HG03432 (cell line): ENCODE measurements at regions not wholly inside any gene's neighbourhood (a gene's known extent, or its start where the extent isn't known, plus 50 kb on each side); places are given as distances from the start of the nearest gene placed in this dataset.

Experiments used
- ATAC-seq: cut with Tn5 transposase; IDR thresholded peaks from one replicate; pipeline ENCODE4 v1.9.1; 2021; ENCODE audit warnings: mild to moderate bottlenecking, moderate library complexity; ENCODE audit not compliant: unreplicated experiment

DNA sequence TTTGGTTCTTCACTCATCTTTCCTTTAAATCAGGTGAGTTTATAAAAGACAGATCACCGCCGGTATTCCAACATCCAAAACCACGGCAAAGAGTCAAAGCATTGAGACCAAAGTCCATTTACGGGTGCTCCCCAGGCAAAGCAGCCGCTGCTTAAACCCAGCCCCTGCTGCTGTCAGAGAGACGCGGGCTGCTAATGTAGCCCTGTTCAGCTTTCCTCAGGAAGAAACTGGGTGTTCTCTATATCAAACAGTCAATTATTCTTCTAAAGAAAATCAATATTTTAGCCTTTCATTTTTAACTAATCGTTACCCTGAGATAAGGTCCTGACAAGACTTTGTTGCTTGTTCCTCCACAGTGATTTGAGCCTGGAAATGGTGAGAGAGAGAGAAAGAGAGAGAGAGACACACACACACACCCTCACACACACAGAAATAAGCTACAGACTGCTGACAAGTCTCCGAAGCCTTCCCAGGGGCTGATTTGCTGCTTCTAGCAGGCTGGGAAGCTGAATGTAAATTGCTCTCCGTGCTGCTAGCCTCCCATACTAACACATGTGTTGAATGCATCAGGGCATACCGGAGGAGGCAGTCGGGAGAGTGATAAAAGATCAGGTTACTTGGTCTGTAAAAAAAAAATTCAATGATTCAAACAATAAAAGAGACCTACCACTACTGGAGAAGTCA, 183.0 kb upstream of the ANK3 start:
- ATAC-seq, result peak; percentile 57

DNA sequence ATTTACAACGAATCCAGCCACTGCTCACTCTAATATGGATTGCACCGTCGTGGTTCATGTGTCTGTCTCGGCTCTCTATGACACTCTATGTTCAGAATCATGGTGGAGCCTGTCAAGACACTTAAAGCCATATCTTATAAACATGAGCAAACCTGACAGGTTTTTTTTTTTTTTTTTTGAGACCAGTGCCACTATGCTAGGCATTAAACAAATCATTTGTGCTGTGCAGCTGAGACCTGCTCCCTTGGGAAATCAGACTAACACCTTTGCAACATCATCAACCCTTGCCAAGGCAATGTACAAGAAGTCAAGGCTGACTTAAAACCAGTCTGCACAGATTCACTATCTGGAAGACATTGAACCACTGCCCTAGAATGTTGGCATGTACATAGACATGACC, 181.2 kb upstream of the ANK3 start:
- no peak for ATAC-seq

DNA sequence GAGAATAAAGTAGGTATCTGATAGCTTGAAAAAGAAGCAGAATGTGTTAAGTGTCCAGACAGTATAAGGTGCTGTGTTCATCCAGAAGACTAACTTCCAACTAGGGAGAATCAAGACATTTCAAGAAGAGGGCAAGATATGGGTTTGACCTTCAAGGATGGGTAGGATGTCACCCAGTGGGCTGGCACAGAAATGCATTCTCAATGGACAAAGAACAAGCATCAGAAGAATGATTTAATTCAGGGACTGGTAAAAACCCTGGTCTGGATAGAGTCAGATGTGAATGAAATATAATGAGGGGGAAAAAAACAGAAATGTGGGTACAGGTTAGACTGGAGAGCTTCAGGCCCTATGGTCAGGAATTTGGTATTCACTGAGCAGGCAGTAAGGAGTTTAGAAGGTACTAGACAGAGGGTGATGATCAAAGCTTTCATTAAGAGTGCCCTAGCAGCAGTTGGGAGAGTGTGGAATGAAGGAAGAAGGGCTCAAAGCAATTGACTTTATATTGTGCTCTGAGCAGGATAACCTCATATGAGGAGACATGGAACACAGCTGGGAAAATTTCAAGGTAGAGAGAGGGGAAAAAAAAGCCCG, 180.7 kb upstream of the ANK3 start:
- ATAC-seq, result no peak

DNA sequence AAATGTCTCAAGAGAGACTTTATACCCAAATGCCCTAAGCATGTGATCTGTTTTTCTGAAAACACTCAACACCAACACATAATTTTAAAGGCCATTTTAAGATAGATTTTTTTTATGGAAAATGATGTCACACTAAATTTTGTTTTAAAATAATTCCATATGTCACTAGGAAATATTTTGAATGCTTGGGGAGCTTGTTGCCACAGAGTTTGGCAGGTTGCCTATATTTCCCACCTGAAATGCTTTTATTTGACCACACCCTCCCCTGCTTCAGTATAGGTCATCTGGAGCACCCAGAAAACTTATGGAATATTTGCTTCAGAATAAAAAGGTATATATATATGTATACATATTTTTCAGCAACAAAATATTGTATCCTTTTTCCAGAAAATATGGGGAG, 180.0 kb upstream of the ANK3 start:
- ATAC-seq, result no peak

DNA sequence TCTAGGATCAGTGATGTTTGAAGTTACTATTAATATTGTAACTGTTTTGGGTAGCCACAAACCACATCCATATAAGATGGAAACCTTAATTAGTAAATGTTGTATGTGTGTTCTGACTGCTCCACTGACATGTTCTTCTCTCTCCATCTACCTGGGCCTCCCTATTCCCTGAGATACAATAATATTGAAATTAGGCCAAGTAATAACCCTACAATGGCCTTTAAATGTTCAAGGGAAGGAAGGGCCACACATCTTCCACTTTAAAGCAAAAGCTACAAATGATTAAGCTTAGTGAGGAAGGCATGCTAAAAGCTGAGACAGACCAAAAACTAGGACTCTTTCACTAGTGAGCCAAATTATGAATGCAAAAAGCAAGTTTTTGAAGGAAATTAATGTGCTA, 176.4 kb upstream of the ANK3 start:
- ATAC-seq, result no peak

DNA sequence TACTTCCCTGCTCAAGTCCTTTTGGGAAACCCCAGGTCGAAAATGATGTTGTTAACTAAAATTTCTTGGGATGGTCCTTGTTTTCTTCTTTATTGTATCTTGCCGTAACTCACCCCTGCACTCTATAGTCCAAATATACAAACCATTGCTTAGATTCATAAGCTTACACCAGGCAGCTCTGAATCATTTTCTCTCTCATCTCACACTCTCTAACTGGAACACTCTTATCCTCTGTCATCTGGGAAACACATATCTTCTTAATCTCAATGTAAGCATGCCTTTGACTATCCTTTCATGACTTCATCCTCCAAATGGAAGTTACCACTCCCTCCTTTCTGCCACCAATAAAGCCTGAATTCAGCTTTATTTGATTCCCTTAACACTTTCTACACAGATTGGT, 175.8 kb upstream of the ANK3 start:
- ATAC-seq, result no peak

DNA sequence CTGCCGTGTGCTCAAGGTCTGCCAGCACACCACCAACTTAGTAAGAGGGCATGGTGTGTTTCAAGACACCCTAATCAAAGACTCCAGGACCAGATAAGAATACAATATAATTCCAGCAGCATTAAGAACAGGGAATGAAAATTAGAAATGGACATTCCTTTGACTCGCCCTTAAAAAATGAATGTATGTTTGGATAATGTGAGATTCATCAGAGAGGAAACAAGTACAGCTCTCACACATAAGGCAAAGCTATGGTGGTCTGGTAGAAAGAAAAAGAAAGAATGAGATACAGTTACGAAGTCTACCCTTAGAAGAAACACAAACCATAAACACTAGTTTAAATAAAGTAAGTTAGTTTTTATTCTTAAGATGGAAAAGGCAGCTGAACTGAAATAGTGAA, 174.8 kb upstream of the ANK3 start:
- ATAC-seq, result no peak

DNA sequence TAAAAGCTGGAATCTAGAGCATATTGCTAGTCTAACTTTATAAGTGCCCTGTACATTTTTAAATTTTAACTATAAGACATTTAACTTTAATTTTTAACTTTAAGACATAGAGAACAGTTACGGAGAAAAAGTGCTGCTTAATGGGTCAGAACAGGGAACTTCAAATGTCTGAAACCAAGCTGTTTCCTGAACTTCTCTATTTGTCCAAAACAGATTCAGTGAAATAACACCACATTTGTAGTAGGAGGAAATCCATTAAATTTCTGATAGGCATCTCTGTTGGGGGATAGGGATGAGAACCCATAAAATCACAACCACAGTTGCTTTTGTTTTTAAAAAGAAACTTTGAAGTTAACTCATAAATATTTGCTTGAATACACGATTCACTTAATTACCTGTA, 170.8 kb upstream of the ANK3 start:
- no peak for ATAC-seq

DNA sequence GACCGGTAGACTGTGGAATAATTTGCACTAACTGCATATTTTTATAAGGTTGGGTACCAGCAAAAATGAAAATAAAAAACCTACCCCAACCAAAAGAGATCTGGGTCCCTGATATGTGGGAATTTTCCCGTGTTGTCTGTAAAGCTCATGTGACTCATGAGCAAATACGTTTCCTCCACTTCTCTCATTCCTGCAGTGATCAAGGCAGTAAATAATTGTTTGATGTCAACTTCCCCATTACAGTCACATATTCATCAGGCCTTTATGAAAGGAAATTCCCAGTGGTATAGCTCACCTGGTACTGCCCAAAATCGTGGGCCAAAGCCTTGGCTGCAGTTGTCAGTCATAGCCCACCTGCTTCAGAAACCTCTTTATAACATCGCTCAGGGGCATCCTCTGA, 166.0 kb upstream of the ANK3 start:
- ATAC-seq, result no peak

DNA sequence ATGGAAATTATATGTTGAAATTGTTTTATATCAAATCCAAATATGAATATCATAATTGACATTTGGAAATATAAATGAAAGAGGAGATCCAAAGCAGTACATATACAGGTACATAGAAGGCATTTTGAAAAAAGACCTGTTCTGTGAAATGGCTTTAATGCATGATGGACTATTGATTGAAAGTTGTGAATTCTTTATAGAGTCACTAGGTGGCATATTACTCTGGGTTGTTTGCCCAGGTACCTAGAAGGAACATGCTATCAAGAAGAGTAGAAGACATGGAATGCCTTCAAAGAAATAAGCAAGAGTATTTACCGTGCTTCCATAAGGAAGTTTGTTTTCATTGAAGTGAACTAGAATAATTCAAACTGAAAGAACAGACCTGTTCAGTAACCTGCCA, 160.0 kb upstream of the ANK3 start:
- peak; percentile 68 for ATAC-seq

DNA sequence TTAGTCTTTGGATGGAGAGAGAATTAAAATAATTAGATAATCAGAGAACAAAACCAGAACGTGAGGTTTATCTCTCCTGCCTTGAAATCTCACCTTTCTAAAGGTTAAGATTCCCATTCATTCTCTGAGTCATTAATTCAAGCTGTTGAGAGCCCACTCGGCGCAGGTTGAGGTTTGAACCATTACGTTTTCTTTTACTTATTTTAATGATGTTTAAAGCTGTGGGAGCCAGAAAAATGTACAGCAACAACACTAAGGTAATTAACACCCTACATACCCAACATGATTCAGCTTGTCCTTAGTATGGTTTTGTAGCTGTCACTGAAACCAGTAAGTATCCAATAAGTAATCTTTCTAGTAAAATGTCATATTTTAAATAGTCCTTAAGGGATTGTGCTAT, 153.0 kb upstream of the ANK3 start:
- no peak for ATAC-seq

DNA sequence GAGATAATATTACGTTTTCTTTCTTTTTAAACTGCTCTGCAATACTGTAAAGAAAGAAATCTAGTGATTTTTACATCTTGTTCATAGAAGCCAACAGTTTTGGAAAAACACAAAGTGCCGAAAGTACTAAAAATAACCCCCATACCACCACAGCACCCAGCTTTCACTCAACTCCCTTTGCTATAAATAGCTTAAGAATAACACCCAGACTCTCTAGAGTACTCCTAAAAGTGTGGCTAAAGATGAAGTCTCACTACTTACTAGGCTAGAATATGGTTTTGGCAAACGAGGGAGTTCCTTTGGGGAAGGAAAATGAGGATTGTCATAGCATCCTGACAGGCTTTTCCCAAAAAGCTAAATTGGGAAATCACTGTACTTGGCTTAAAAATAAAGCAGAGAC, 151.8 kb upstream of the ANK3 start:
- ATAC-seq, result no peak

DNA sequence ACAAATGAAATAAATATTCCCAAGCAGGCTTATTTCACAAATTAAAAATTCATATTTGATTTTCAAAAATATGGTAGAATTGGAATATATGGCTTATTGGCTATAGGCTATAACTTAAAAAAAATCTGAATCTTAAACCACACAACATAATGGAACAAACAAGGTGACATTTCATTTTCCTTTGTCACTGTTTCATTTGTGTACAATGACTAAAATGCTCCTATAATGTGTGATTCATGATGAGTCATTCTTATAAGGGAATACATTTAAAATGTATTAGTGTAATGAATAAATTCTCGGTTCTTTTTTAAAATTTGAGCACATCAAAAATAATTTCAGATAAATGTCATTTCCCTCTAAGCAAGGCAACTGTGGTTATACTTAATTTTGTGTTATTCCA, 148.0 kb upstream of the ANK3 start:
- no peak for ATAC-seq

DNA sequence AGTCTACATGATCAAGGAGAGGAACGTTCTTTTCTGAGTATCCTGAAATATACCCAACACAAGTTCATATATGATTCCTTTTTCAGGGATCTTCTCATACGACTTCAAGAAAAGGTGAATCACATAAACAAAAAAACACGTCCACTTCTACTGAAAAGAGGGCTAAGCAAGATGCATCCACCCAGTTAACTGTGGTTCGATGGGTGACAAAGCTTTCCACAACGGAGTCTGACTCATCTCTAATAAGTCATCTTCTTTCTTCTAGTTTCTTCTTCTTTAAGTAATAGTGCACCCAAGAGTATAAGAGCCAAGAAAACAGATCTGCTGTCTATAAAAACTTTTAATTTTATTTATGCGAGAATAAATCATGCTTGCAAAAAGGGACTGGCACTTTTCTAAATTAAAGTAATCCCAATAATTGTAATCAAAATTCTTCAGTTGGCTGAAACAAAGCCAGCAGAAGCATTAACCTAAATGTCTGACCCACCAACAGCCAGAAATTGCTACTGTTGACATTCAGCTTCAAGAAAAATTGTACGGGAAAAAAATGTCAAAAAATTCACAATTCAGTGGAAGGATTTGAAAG, 146.9 kb upstream of the ANK3 start:
- no peak for ATAC-seq

DNA sequence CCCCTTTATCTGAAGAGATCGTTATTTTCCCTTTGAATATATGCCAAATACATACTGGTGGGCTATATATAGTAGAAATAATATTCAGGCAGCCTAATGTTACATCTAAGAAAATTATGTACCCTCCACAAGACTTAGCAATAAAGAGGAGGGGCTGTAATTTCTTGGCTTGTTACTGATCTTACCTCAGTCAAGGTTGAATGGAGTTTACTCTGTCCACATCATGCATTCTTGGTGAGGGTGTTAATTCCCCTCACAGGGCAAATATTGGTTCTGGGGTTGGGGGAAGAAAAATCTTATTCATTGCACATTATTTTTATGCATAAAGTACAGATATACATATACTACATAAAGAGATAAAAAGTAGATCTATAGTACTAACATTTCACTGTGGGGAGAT, 145.8 kb upstream of the ANK3 start:
- peak; percentile 26 for ATAC-seq

DNA sequence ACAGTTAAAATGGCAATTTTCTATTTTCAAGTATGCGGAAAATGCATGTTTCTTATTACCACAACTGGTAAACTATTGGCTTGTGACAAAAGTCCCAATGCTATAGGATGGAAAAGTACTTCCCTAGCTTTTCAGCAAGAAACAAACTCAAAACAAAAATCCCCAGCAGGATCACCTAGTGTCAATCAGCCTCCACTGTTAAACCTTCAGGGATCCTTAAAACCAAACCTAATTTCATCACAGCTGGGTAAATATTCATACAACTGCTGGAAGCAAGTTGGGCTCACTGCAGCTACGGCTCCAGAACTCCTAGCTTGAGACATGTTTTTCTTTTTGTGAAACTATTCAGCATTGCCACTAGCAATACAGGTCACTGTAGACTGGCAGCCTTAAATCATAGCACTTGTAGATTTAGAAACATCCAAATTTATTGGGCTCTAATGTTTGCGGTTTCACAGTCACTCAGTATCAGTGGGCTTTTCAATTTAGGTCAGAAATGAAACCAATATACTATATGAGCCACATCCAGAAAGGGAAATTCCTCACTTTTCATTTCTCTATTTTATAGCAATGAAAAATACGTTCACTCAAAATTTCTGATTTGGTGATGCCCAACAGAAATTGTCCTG, 145.2 kb upstream of the ANK3 start:
- ATAC-seq, result peak; percentile 54

DNA sequence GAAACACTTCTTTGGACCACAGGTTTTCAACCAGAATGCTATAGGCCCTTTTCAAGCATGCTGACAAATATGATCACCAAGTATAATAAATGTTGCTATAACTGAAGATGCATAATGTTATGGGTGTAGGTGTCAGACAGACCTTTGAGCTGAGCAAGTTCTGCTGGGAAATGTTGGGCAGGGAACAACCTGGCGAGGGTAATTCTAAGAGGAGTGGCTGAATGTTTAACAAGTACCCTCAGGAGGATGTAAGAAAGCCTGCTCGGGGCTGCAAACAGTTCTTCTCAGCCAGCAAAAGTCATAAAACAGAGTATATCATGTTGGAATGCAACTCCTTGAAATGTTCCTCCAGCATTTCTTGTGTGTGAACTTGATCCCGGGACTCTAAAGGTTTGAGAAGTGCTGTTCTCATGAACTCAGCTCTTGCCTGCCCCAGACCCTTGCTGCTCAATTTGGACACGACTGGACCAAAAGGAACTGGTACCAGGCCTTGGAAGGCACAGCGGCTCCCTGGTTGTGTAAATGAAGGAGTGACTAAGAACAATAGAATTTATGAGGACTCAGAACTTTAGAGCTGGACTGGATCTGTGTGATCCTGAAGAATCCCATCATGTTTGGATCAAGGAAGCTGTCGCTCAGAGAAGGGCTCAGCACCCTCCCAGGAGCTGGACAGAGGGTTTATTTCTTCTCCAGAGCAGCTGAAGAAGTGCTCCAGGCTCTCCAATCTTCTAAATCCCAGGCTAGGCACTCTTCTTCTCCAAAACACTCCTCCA, 143.2 kb upstream of the ANK3 start:
- no peak for ATAC-seq

DNA sequence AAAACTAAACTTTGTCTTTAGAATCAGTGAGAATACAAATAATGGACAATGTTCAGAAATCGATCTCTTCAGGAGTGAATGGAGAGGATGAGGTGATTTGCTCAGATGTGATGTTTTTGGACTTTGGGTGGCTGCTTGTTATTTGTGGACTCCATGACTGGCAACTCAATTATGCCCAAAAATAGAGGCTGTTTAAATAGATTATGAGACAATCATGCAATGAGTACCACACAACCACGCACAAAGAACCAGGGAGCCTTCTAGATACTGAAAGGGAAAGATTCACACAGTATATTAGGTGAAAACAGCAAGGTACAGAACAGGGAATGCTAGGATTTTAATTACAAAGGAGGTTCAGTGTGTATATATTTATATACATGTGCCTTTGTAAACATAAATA, 141.3 kb upstream of the ANK3 start:
- no peak for ATAC-seq

DNA sequence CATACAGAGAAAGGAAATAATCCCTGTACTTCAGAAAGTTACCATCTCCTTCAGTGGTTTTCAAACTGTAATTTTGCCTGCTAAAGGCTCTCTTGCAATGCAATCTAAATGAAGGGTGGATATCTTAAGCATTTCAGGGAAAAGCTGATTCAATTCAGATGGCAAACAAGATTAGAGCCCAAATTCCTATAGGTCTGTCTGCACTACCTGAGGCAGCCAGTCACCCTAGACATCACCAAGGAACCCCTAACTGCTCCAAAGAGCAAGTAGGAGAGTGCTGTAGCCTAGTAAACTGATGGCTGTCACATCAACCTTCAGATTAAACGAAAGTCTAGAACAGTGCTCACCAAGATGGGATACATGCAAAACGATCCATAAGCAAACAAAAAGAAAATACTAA, 138.0 kb upstream of the ANK3 start:
- no peak for ATAC-seq

DNA sequence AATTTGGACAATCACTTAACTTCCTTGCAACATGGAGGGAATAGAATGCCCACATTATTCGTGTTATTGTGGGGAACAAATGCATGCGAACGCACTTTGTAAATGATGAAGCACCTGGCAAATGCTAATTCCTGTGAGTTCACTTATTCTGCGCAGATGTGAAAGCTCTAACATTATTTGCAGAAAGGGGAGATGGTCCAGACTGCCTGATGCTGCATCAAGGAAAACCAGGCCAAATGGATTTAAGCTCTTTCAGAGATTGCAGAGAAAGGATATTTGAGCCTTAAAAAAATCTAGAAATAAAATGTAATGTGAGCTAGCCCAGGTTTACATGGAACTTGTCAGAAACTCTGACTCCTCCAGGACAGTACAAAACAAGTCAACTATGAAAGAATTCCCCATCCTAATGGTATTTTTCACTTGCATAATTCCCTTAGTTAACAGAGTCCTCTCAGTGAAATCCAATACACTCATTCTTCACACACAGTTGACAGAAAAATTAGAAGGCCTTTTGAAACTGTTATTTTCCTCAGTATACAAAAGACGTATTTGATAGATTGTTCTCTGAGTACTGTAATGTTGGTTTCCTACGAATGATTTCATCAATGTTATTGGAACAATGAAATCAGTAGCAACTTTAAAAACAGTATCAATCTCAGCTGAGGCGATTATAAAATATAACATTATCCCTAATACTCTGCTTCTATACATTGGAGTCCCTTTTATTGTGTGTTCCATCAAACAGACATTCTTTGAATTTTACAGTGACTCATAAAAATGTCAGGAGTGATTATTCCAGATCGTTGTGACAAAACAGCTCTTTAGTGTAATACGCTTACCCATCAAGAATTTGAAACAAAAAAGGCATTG, 136.3 kb upstream of the ANK3 start:
- no peak for ATAC-seq

DNA sequence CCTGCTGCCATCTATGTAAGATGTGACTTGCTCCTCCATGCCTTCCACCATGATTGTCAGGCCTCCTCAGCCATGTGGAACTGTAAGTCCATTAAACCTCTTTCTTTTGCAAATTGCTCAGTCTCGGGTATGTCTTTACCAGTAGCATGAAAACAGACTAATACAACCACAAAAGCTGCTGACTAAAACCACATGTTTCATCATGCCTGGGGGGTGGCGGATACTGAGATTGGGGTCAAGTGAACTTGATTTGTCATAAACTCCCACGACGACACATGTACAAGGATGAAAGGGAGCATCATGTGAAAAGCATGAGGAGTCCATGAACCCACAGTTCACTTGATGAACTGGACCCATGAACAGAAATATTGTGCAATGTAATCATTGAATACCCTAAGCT, 134.9 kb upstream of the ANK3 start:
- no peak for ATAC-seq
